HS-27A (cell line): ENCODE measurements at regions not wholly inside any gene's neighbourhood (a gene's known extent, or its start where the extent isn't known, plus 50 kb on each side); places are given as distances from the start of the nearest gene placed in this dataset.
"Not testable (repeated sequence)": the region's sequence is repeated elsewhere in the genome, so short reads cannot be mapped to it uniquely, and the experiment has no call there.

Experiments
- DNase-seq: peaks from one replicate; pipeline ENCODE4 v3.0.0-alpha.2; 2012; ENCODE audit warnings: low read depth, missing footprints

GRCh38 chr3:16076564-16076963 lies 97.9 kb upstream of the GALNT15 start:
- no peak for DNase-seq

DNA sequence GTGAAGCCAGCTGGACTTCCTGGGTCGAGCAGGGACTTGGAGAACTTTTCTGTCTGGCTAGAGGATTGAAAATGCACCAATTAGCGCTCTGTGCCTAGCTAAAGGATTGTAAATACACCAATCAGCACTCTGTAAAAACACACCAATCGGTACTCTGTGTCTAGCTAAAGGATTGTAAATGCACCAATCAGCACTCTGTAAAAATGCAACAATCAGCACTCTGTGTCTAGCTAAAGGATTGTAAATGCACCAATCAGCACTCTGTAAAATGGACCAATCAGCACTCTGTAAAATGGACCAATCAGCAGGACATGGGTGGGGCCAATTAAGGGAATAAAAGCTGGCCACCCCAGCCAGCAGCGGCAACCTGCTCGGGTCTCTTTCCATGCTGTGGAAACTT lies 97.3 kb upstream of the GALNT15 start:
- not testable (repeated sequence) for DNase-seq

- not testable (repeated sequence) for DNase-seq
Measured at GRCh38 chr3:16077681-16078080, 96.8 kb upstream of the GALNT15 start.

GRCh38 chr3:16079519-16079918 lies 95.0 kb upstream of the GALNT15 start:
- DNase-seq: no peak

- DNase-seq: no peak
Measured at GRCh38 chr3:16081661-16082060, 92.8 kb upstream of the GALNT15 start.

DNA sequence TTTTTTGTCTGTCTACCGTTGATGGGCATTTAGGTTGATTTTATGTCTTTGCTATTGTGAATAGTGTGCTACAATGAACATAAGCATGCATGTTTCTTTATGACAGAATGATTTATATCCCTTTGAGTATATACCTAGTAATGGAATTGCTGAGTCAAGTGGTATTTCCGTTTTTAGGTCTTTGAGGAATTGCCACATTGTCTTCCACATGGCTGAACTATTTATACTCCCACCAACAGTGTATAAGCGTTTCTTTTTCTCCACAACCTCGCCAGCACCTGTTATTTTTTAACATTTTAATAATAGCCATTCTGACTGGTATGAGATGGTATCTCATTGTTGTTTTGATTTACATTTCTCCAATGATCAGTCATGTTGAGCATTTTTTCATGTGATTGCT lies 89.6 kb upstream of the GALNT15 start:
- DNase-seq: no peak

DNA sequence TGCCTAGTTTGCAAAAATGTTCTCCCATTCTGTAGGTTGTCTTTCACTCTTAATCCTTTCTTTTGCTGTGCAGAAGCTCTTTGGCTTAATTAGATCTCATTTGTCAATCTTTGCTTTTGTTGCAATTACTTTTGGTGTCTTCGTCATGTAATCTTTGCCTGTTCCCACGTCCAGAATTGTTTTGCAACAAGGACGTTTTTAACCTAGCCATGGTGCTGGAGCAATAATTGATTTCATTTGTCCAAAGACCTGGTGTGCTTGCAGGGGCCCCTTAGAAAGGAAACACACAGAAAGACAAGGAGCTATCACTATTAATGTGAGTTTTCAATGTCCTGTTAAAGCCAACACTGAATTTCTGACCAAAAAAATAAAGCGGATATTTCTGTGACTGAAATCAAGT lies 89.1 kb upstream of the GALNT15 start:
- no peak for DNase-seq

DNA sequence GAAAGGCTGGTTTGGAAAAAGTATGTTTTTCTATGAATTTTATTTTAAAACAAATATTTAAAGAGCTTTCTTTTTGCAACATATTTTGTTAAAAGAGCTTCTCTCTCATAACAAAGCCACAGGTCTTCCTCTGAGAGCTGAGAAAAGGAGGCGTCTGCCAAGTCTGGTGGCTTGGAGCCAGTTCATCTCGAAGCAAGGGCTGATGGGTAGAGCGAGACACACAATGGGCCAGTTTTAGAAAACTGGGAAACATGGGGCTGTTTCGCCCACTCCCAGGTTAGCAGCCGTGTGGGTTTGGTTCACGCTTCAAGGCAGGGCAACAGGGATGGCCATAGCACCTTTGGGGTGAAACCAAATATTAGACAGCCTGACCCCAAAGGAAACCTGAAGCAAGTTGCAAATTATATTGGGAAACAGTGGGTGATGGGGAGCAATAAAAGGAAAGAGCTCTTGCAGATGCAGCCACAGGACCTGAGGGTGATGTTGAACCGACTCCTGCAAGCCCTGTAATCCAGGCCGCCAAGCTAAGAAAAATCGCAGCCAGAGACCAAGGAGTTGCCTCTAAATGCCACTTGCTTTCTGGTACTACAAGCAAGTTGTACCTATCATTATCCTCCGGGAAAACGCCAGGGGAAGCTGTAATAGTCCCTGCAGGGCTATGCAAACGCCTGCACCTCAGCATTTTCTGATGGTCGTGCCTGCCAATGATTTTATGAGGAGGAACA lies 88.4 kb upstream of the GALNT15 start:
- DNase-seq: no peak

GRCh38 chr3:16086690-16087089 lies 87.8 kb upstream of the GALNT15 start:
- DNase-seq: no peak

GRCh38 chr3:16088496-16088895 lies 86.0 kb upstream of the GALNT15 start:
- DNase-seq: no peak

- no peak for DNase-seq
Measured at GRCh38 chr3:16089521-16089920, 85.0 kb upstream of the GALNT15 start.

- peak; percentile 97 for DNase-seq
Measured at GRCh38 chr3:16090024-16090423, 84.5 kb upstream of the GALNT15 start.

DNA sequence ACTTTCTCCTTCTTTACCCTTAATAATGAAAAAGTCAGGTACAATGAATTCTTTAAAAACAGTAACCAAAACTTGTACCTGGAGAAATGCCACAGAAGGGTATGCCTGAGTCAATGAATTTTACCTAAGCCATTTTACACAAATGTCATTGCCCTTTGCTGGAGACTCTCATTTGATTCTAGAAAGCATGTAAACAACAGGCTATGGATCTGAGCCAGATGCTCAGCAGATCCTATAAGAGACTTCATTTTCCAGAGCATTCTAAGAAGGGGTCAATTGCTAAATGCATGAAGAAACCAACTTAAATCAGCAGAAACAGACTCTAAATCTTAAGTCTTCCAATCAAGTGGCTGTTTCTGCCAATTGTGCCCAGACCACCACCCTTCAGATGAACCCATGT lies 83.8 kb upstream of the GALNT15 start:
- no peak for DNase-seq

- no peak for DNase-seq
Measured at GRCh38 chr3:16092923-16093322, 81.6 kb upstream of the GALNT15 start.

DNA sequence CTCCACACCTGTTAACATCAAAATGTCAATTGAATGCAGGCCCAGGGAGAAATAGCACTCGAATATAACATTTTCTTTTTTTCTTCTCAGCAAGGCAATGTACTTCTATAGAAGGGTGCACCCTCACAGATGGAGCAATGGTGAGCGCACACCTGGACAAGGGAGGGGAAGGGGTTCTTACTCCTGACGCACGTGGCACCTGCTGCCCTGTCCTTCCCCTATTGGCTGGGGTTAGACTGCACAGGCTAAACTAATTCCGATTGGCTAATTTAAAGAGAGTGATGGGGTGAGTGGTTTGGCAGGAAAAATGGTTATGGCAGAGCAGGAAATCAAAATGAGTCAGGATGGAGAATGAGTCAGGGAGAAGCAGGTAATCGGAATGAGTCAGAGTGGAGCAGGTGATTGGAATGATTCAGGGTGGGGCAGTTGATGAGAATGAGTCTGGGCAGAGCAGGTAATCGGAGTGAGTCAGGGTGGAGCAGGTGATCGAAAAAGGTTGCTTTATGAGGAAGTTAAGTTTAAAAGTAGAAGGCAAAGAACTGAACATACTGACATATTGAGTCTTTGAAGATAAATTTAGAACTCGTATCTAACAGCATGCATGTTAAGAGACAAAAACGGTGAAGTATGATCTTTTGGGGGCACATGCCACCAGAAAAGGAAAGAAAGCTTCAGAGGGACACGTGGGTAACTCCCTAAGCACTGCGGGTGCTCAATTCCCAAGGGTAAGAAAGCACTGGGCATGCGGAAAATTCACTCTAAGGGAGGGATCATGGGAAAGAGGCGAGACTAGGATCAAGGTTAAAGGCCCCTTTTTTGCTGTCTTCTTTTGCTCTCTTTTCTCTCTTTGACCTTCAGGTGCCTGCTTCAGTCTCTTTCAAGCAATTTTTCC lies 72.9 kb upstream of the GALNT15 start:
- no peak for DNase-seq

DNA sequence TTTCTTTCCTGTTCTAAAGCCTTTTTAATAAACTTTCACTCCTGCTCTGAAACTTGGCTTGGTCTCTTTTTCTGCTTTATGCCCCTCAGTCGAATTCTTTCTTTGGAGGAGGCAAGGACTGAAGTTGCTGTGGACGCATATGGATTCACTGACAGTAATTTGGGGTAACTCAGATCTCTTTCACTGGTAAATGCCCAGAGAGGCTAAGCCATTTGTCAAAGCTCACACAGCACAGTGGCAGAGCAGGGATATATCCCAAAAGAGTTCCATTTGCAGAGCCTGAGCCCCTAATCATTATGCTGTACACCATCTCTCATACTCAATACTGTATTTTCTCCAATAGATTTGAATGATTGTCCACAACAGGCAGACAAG lies 72.3 kb upstream of the GALNT15 start:
- no peak for DNase-seq

DNA sequence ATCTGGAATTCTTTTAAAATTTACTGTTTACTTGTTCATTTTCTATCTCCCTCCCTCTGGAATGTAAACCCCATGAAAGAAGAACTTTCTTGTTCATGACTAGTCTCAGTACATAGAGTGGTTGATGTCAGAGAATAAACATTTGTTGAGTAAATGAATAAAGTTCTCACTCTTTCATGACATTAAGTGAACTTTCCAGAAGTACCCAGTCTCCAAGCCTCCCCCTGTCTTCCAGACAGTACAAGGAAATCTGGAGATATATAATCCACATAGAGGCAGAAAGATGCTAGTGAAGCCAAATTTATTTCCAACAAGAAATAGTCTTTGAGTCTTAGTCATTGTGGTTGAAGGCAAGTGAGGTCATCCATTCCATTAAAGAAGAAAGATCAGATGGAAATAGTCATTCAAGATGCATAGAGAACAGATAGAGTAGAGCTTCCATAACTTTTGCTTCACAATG lies 71.5 kb upstream of the GALNT15 start:
- DNase-seq: peak; percentile 84

- peak; percentile 87 for DNase-seq
Measured at GRCh38 chr3:16103472-16103871, 71.0 kb upstream of the GALNT15 start.

- DNase-seq: no peak
Measured at GRCh38 chr3:16104156-16104555, 70.3 kb upstream of the GALNT15 start.

GRCh38 chr3:16106050-16106449 lies 68.4 kb upstream of the GALNT15 start:
- DNase-seq: no peak

DNA sequence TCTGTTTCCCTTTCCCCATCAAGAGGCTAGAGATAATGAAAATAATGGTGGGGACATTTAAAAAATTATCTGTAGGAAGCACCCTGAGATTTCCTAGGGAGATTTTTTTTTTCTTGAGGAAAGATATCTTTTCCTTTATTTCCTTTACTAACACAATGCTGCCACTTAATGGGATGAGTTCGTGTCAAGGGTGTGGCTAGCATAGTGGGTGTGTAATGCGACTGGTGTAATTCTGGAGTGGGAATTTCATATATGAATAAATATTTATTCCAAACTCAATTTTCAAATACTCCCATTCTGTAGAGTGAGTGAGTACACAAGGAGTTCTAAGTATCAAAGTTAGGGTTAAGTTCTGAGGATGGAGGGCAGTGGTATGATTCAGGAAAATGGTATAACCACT lies 66.1 kb upstream of the GALNT15 start:
- DNase-seq: no peak

DNA sequence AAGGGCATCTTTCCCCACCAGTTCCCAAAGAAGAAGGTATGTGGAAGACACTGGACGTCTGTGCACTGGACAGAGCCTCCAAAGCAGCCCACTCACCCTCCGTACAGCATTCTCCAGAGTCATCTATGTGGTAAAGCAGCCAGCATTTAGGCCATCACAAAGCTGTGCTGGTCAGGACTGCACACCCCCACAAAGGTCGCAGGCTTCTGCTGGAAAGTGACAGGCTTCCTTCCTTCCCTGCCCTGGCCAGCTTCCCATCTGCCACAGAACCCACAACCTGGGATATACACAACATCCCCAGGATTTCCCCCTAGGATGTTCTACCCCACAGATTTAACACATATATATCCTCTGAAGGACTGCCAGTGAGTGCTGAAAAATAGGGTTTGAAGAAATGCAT lies 64.6 kb upstream of the GALNT15 start:
- DNase-seq: no peak

GRCh38 chr3:16112910-16113504 lies 61.5 kb upstream of the GALNT15 start:
- no peak for DNase-seq
